CD4-positive, alpha-beta T cell treated with Interleukin-21 for 1 hour (primary cell): ENCODE measurements at regions not wholly inside any gene's neighbourhood (a gene's known extent, or its start where the extent isn't known, plus 50 kb on each side); places are given as distances from the start of the nearest gene placed in this dataset.
"Not testable (repeated sequence)": the region's sequence is repeated elsewhere in the genome, so short reads cannot be mapped to it uniquely, and the experiment has no call there.

Experiments used
- DNase-seq: peaks from one replicate; pipeline ENCODE4 v3.0.0-alpha.2; 2020

GRCh38 chr2:8594731-8595427, 87.0 kb upstream of the ID2 start:
- DNase-seq, result no peak

DNA sequence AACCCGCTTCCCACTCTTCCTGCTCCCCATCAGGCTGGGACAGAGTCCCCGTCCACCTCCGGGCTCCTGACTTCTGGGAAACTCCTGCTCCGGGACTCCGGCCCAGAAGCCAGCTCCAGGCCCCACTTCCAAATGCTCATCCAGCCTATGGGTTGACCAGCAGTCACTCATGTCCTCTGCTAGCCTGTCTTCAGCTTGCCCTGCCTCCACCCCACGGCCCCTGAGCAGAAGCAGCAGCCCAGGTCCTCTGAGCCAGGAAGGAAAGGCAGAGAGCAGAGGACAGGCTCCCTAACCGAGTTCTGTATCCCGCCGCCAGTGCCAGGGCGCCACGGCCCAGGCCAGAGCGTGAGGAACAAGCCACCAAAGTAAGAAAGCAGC, 86.4 kb upstream of the ID2 start:
- DNase-seq, result no peak

DNA sequence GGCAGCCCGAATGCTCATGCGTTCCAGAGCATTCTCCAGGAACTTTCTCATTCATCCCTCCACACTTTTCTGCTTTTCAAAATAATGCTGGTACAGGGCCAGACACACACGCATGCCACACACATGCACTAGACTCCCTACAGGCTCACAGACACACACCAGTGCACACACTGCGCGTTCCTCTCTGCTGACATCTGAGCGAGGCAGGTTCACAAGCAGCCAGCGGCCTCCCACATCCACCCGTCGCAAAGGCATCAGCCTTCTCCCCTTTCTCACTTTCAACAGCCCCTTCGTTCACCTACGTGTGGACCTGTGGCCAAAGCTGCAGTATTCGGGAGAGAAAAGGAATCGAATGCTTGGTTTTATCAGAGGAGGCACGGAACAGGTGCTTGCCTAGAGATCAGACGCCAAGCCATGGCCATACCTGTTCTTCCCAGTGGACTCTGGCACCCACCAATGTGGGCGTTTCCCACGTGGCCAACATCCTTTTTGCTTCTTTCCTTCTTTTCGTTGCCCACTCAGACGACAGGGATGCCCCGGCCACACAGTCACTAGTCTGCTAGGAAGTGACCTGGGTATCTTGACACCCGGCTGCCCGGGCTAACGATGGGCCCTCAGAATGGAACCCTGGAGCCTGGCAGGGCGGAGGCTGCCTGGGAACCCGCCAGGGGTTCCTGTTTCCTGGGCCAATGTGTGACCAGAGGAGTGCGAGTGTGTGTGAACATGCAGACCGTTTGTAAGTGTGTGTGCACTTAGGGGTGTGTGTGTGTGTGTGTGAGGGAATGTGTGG, 85.8 kb upstream of the ID2 start:
- DNase-seq, result no peak

DNA sequence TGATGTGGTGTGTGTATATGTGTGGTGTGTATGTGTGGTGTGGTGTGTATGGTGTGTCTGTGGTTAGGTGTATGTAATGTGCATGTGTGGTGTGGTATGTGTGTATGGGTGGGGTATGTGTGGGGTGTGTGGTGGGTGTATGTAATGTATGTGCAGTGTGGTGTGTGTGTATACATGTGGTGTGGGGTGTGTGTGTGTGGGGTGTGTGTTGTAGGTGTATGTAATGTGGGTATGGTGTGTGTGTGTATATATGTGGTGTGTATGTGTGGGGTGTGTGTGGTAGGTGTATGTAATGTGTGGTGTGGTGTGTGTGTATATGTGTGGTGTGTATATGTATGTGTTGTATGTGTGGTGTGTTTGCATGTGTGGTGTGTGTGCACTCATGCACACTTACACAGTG, 84.8 kb upstream of the ID2 start:
- no peak for DNase-seq

GRCh38 chr2:8597559-8598225, 84.2 kb upstream of the ID2 start:
- DNase-seq, result no peak

GRCh38 chr2:8598295-8599165, 83.3 kb upstream of the ID2 start:
- DNase-seq, result no peak

- no peak for DNase-seq
Measured at GRCh38 chr2:8599421-8600242, 82.2 kb upstream of the ID2 start.

DNA sequence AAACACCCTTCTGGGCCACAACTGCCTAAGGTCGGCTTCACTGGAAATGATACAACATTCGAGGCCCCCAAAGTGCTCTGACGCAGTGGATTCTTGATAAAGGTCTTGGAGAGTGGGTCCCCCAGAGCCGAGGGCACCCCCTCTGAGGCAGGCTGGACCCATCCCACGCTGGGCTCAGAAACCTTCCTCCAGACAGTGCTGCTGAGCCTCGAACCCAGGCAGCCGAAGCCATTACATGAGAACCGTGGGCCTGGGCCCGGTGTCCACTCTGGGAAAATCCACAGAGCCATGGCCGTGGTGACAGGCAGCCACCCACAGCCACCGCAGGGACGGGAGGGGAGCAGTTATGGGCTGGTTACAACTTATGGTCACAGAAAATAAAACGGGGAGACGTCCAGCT, 81.4 kb upstream of the ID2 start:
- no peak for DNase-seq

- no peak for DNase-seq
Measured at GRCh38 chr2:8602809-8603208, 79.0 kb upstream of the ID2 start.

GRCh38 chr2:8603356-8603755, 78.5 kb upstream of the ID2 start:
- not testable (repeated sequence) for DNase-seq

DNA sequence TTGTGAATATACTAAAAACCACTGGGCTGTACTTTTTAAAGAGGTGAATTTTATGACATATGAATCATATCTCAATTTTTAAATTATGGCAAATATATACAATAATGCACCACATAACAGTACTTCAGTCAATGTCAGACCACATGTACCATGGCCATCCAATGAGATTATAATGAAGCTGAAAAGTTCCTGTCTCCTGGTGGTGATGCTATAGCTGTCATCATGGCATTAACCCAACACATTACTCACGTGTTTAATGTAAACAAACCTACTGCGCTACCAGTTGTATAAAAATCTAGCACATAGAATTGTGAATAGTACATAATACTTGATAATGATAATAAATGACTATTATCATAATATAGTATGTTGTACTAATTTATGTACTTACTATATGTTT, 77.6 kb upstream of the ID2 start:
- no peak for DNase-seq

DNA sequence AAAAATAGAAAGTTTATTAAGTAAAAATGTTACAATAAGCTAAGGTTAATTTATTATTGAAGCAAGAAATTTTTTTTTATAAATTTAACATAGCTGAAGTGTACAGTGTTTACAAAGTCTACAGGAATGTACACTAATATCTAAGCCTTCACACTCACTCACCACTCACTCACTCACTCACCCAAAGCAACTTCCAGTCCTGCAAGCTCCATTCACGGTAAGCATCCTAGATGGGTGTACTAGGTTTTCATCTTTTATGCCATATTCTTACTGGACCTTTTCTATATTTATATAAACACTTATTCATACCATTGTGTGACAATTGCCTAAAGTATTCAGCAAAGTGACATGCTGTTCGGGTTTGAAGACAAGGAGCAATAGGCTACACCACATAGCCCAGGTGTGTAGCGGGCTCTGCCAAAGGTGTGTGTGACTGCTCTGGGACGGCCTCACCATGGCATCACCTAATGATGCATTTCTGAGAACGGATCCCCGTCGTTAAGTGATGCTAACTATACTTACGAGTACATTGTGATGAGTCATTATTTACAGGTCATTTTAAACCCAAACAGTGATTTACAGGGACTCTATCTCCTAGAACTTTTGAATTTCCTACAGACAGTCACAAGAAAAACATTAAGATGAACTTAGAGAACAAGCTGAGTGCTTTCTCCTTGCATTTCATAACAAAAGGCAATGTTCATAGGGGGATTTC, 76.3 kb upstream of the ID2 start:
- DNase-seq, result no peak

DNA sequence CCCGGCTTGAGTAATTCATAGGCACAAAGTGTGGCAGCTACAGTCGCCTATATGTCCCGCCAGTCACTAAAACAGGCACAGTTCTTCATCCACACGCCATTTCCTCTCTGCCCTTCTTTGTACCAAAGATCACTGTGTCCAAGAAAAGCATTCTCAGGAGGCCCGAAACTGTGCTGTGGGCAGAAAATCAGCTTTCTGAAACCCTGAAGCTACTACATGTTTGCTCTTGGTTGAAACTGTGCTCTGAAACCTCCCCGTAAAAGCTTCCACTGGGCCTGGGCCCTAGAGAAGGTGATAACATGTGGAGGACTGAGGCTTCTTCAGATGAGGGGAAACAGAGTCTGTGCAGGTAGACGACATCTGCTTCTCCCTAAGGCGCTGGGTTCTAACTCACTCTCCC, 75.6 kb upstream of the ID2 start:
- DNase-seq, result no peak

DNA sequence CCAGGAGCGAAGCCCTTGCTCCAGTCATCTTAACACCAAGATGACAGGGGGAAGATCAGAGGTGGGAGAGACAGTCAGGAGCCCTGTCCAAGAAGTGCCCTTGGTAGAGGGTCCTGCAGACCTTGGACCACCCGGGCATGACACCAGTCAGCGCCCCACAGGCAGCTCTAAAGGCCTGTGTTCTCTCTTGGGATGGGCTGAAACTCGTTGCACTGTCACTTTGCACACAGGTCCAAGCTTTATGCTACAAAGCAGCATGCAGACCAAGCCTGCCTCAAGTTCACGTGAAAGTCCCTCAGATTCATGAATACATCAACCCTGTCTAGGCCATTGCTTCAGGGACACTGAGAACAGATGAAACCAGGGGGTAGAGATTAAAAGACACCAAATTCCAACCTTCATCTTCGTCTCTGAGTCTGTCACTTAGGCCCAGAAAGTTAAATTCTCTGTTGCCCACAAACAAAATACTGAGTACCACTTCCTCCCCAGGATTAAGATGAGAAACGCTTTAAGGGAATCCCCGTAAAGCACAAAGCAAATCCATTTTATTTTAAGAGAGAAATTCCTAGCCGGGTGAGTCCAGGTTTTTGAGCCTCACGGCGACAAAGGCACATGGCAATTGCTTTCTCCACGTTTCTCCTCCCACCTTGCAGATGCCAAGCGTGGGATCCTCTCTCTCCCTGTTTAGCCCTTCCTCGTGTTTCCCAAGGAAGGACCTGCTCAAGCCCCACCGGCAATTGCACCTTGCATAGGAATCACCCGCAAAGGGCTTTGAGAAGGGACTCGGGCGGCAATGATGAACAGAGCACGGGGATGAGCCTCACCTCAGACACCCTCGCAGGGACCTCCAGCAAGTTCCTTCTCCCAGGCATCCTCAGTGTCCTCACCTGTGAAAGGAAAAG, 75.0 kb upstream of the ID2 start:
- DNase-seq, result no peak

GRCh38 chr2:8607606-8608005, 74.2 kb upstream of the ID2 start:
- DNase-seq, result no peak

DNA sequence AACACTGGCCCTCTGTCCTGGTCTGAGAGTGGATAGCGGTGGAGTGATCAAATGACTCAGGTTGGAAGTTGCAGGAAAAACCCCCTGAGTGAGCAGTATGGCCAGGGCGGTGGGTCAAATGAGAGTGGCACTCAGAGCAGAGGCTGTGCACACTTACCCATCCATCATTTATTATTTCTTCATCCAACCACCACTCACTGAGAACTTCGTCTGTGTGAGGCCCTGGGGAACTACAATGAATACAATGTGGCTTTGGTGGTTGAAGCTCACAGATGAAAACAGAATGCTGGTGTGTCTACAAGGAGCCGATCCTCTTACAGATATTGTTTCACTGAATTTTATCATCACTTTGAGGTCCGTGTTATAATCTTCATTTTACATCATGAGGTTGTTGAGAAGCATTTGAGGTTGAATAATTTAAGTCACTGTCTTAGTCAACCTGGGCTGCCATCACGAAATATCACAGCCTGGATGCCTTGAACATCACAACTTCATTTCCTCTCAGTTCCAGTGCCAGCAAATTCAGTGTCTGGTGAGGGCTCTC, 73.4 kb upstream of the ID2 start:
- peak; percentile 14 for DNase-seq

- no peak for DNase-seq
Measured at GRCh38 chr2:8609357-8609811, 72.5 kb upstream of the ID2 start.

GRCh38 chr2:8610775-8611174, 71.1 kb upstream of the ID2 start:
- not testable (repeated sequence) for DNase-seq

- DNase-seq, result no peak
Measured at GRCh38 chr2:8611246-8611645, 70.6 kb upstream of the ID2 start.

GRCh38 chr2:8611700-8612099, 70.2 kb upstream of the ID2 start:
- DNase-seq, result no peak
